ENCODE measurements at regions not wholly inside any gene's neighbourhood (a gene's known extent, or its start where the extent isn't known, plus 50 kb on each side); places are given as distances from the start of the nearest gene placed in this dataset.

GRCh38 chr2:199684832-199685231 lies 166.2 kb downstream of the FTCDNL1 start:
- no peak for DNase-seq (ENCODE audit: low spot score in 2 of 2)
- Histone ChIP-seq H3K4me1 (no peaks in the 10 kb centered on the region), H3K27ac (no peak overlapping the region), H3K27me3 (no peaks in the 10 kb centered on the region), H3K4me3 (no peak overlapping the region), H3K36me3 (no peaks in the 10 kb centered on the region), H3K9me3 (no peaks in the 10 kb centered on the region)
- TF ChIP-seq CTCF (IDR thresholded peaks at IDR 0.05) (no peak), EP300 (IDR thresholded peaks at IDR 0.05) (no peak), POLR2A (IDR thresholded peaks at IDR 0.05) (no peak)
- 66 to 70% methylated on average over 2 of the region's 2 CpGs for WGBS, 2 donors

- TF ChIP-seq EP300 (IDR thresholded peaks at IDR 0.05) (no peak), CTCF (IDR thresholded peaks at IDR 0.05) (no peak), POLR2A (IDR thresholded peaks at IDR 0.05) (no peak)
- H3K9me3 ChIP-seq = no peaks in the 10 kb centered on the region
- H3K4me1 ChIP-seq = no peaks in the 10 kb centered on the region
- H3K27me3 ChIP-seq = no peaks in the 10 kb centered on the region
- WGBS, 2 donors = 93 to 98% methylated on average over 1 of the region's 1 CpG
- no peaks in the 10 kb centered on the region for H3K36me3 ChIP-seq
- H3K27ac ChIP-seq = no peak overlapping the region
- H3K4me3 ChIP-seq = no peak overlapping the region
- DNase-seq (ENCODE audit: low spot score in 2 of 2) = no peak
These were observed 166.8 kb downstream of the FTCDNL1 start for GRCh38 chr2:199684168-199684567.

- Histone ChIP-seq H3K27ac (no peak overlapping the region), H3K36me3 (no peaks in the 10 kb centered on the region), H3K4me3 (no peak overlapping the region), H3K27me3 (no peaks in the 10 kb centered on the region), H3K4me1 (no peaks in the 10 kb centered on the region), H3K9me3 (no peaks in the 10 kb centered on the region)
- no peak for DNase-seq (ENCODE audit: low spot score in 2 of 2)
- WGBS, 2 donors = 90% methylated on average over 1 of the region's 1 CpG
- TF ChIP-seq POLR2A (IDR thresholded peaks at IDR 0.05) = no peak
- no peak for TF ChIP-seq CTCF (IDR thresholded peaks at IDR 0.05)
- no peak for TF ChIP-seq EP300 (IDR thresholded peaks at IDR 0.05)
These were observed 169.0 kb downstream of the FTCDNL1 start for GRCh38 chr2:199682001-199682400.

- no peak for DNase-seq (ENCODE audit: low spot score in 2 of 2)
- Histone ChIP-seq H3K4me3 (no peak overlapping the region), H3K27me3 (no peaks in the 10 kb centered on the region), H3K36me3 (no peaks in the 10 kb centered on the region), H3K27ac (no peak overlapping the region), H3K4me1 (no peaks in the 10 kb centered on the region), H3K9me3 (no peaks in the 10 kb centered on the region)
- WGBS, 2 donors = 92 to 94% methylated on average over 4 of the region's 4 CpGs
- TF ChIP-seq CTCF (IDR thresholded peaks at IDR 0.05) = no peak
- TF ChIP-seq POLR2A (IDR thresholded peaks at IDR 0.05) = no peak
- no peak for TF ChIP-seq EP300 (IDR thresholded peaks at IDR 0.05)
These were observed 170.5 kb downstream of the FTCDNL1 start for GRCh38 chr2:199680482-199680881.

GRCh38 chr2:199679883-199680282 lies 171.1 kb downstream of the FTCDNL1 start:
- Histone ChIP-seq H3K9me3 (no peaks in the 10 kb centered on the region), H3K4me3 (no peak overlapping the region), H3K27ac (no peak overlapping the region), H3K36me3 (no peaks in the 10 kb centered on the region), H3K4me1 (no peaks in the 10 kb centered on the region), H3K27me3 (no peaks in the 10 kb centered on the region)
- DNase-seq (ENCODE audit: low spot score in 2 of 2) = no peak
- WGBS, 2 donors = 74 to 81% methylated on average over 1 of the region's 1 CpG
- no peak for TF ChIP-seq CTCF (IDR thresholded peaks at IDR 0.05)
- TF ChIP-seq EP300 (IDR thresholded peaks at IDR 0.05) = no peak
- TF ChIP-seq POLR2A (IDR thresholded peaks at IDR 0.05) = no peak
